Adrenal gland (tissue), 9 donors: ENCODE measurements at regions not wholly inside any gene's neighbourhood (a gene's known extent, or its start where the extent isn't known, plus 50 kb on each side); places are given as distances from the start of the nearest gene placed in this dataset.
"Not testable (repeated sequence)": the region's sequence is repeated elsewhere in the genome, so short reads cannot be mapped to it uniquely, and the experiment has no call there.

Experiments
- DNase-seq, 7 donors: peaks; one replicate each; pipeline ENCODE4 v3.0.0-alpha.2; 2019 to 2020
- H3K27ac ChIP-seq, 5 donors: fragments of 200-600 bp; sonication (generic) in 4 of 5; 1 replicate in 3 of 5; 2 replicates in 2 of 5; pipeline versions ENCODE4 v1.5.1 to v1.8.0; 2016 to 2020; ENCODE audit warnings: mild to moderate bottlenecking in 1 of 5
- H3K27me3 ChIP-seq: fragments of 200-600 bp; 2 replicates; pipeline ENCODE4 v1.8.0; 2021
- H3K36me3 ChIP-seq, 2 donors: fragments of 200-600 bp; replicated peaks in 1 of 2; 1 replicate in 1 of 2; 2 replicates in 1 of 2; pipeline versions ENCODE4 v1.5.1 to v1.8.0; 2018 to 2022
- H3K4me1 ChIP-seq, 2 donors: fragments of 200-600 bp; replicated peaks in 1 of 2; 1 replicate in 1 of 2; 2 replicates in 1 of 2; pipeline versions ENCODE4 v1.5.1 to v1.8.0; 2018 to 2021
- H3K4me3 ChIP-seq, 4 donors: fragments of 200-600 bp; sonication (generic) in 3 of 4; one replicate each; pipeline ENCODE4 v1.5.1; 2016 to 2018
- H3K9me3 ChIP-seq, 3 donors: fragments of 200-600 bp; sonication (generic) in 1 of 3; replicated peaks in 1 of 3; 1 replicate in 2 of 3; 2 replicates in 1 of 3; pipeline versions ENCODE4 v1.5.1 to v1.8.0; 2016 to 2021
- POLR2A ChIP-seq, 2 donors: fragments of 450-650 bp; IDR thresholded peaks; one replicate each; pipeline ENCODE4 v1.6.1; 2017; ENCODE audit warnings: antibody characterized with exemption in 2 of 2, mild to moderate bottlenecking in 2 of 2, moderate library complexity in 1 of 2
- WGBS, 4 donors: extraction: QIAGEN DNeasy Blood & Tissue Kit in 2 of 4; methylation state at CpG; one replicate each; pipeline versions ENCODE4 v1.1.5 to v1.1.7; 2013 to 2017; 5-methylcytosine and 5-hydroxymethylcytosine counted together
- intact Hi-C, 2 donors: fragments of 100-400 bp; cut with DNase I; formaldehyde crosslinking; loops; one replicate each; pipeline versions ENCODE4 v1.14.1 to v1.15.0; 2022 to 2023
- TF ChIP-seq, protein P1 (sequence below), 6 experiments: fragments of 450-650 bp in 4 of 6; fragments of 200-600 bp in 2 of 6; sonication (generic) in 1 of 6; IDR thresholded peaks; 1 replicate in 5 of 6; 2 replicates in 1 of 6; pipeline versions ENCODE4 v1.5.1 to v1.8.0; 2016 to 2021; ENCODE audit warnings: antibody characterized with exemption in 6 of 6, mild to moderate bottlenecking in 2 of 6, moderate library complexity in 1 of 6
- donor health status: healthy with polysubstance abuse.
- donor health status: Bipolar disorder and iron deficiency.
- donor health status: DM: yes; HTN: yes; CAD: no.
- donor health status: DM: no; HTN: no; CAD: no.
- donor health status: DM: no; HTN: no; CAD: no.

DNA sequence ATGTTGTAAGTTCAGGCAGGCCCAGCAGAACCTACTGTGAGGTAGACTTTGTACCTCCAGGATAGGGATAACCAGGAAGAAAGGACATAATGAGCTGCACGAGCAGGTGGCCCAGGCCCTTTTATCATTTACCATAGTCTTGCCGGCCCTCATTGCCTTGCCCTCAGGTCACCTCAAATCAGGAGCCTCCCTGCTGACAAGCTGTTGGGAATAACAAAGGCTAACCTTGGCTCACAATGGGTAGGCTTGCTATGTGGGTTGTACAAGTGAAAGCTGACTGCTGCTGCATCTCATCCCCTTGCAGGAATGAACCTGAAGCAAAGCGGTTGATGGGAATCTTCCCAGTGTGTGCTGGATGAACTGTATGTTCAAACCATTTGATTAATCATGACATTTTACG, 159.5 kb upstream of the ACTBL2 start:
- no peaks in the 10 kb centered on the region for H3K27me3 ChIP-seq
- H3K27ac ChIP-seq, result no peak overlapping the region
- no peaks in the 10 kb centered on the region for H3K36me3 ChIP-seq
- H3K4me1 ChIP-seq, result no peaks in the 10 kb centered on the region
- H3K4me3 ChIP-seq, result no peak overlapping the region
- TF ChIP-seq, protein P1, sequence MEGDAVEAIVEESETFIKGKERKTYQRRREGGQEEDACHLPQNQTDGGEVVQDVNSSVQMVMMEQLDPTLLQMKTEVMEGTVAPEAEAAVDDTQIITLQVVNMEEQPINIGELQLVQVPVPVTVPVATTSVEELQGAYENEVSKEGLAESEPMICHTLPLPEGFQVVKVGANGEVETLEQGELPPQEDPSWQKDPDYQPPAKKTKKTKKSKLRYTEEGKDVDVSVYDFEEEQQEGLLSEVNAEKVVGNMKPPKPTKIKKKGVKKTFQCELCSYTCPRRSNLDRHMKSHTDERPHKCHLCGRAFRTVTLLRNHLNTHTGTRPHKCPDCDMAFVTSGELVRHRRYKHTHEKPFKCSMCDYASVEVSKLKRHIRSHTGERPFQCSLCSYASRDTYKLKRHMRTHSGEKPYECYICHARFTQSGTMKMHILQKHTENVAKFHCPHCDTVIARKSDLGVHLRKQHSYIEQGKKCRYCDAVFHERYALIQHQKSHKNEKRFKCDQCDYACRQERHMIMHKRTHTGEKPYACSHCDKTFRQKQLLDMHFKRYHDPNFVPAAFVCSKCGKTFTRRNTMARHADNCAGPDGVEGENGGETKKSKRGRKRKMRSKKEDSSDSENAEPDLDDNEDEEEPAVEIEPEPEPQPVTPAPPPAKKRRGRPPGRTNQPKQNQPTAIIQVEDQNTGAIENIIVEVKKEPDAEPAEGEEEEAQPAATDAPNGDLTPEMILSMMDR (IDR thresholded peaks at IDR 0.05), result no peak
- no peak for TF ChIP-seq POLR2A (IDR thresholded peaks at IDR 0.05)
- intact Hi-C loops, result no loop called here
- DNase-seq, result no peak
- 86 to 94% (median 89%) methylated on average over 4 of the region's 4 CpGs for WGBS, 4 donors
- no peaks in the 10 kb centered on the region for H3K9me3 ChIP-seq

DNA sequence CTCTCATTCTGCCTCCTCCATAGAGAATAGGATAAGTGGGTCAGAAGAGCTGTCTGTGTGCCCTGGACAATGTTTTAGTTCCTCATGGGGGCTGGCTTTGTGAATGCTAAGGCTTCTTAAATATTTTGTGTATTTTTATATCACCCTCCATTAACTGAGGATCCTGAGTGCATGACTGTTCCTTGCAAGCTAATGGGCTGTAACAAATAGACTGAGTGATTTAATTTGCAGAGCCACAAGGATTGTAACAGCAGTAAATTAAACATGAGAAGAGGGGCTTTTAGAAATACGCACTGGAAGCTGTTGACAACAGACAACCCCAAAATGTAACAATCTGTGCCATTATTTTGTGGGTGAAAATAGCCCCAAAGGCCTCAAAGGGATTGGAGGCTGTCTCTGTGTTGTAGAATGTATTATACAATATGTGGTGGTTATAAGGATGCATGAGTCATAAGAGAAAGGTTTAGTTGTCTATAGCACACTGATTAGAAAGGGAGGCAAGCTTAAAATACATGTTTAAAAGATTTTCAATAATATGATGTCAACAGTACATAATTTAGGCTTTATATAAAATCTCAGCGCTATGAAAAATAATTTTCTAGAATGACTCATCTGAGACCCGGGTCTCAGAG, 152.7 kb upstream of the ACTBL2 start:
- 82 to 95% (median 88%) methylated on average over 3 of the region's 3 CpGs for WGBS, 4 donors
- no peak for DNase-seq
- Histone ChIP-seq H3K27me3 (no peaks in the 10 kb centered on the region), H3K9me3 (no peaks in the 10 kb centered on the region), H3K4me1 (no peaks in the 10 kb centered on the region), H3K27ac (no peak overlapping the region), H3K4me3 (no peak overlapping the region), H3K36me3 (no peaks in the 10 kb centered on the region)
- no peak for TF ChIP-seq POLR2A (IDR thresholded peaks at IDR 0.05)
- TF ChIP-seq, protein P1 (IDR thresholded peaks at IDR 0.05), result no peak
- intact Hi-C loops, result no loop called here

GRCh38 chr5:57632937-57633336, 150.3 kb upstream of the ACTBL2 start:
- no peak overlapping the region for H3K27ac ChIP-seq
- H3K36me3 ChIP-seq, result no peaks in the 10 kb centered on the region
- H3K4me3 ChIP-seq, result no peak overlapping the region
- 76 to 81% (median 79%) methylated on average over 1 of the region's 1 CpG for WGBS, 4 donors
- no peak for DNase-seq
- H3K27me3 ChIP-seq, result no peaks in the 10 kb centered on the region
- intact Hi-C loops, result loop anchor here in 1 of 2 donors (5.0 kb wide), 1 partner anchor 311 kb away; no protein-coding TSS in a partner anchor
- TF ChIP-seq, protein P1 (IDR thresholded peaks at IDR 0.05), result no peak
- TF ChIP-seq POLR2A (IDR thresholded peaks at IDR 0.05), result no peak
- H3K4me1 ChIP-seq, result no peaks in the 10 kb centered on the region
- no peaks in the 10 kb centered on the region for H3K9me3 ChIP-seq

- not testable (repeated sequence) for H3K4me3 ChIP-seq, H3K4me1 ChIP-seq, H3K27me3 ChIP-seq, H3K27ac ChIP-seq, H3K9me3 ChIP-seq, H3K36me3 ChIP-seq, DNase-seq
- intact Hi-C loops, result loop anchor here in 1 of 2 donors (5.0 kb wide), 1 partner anchor 309 kb away; no protein-coding TSS in a partner anchor
These were observed 148.5 kb upstream of the ACTBL2 start for GRCh38 chr5:57631139-57631538.

DNA sequence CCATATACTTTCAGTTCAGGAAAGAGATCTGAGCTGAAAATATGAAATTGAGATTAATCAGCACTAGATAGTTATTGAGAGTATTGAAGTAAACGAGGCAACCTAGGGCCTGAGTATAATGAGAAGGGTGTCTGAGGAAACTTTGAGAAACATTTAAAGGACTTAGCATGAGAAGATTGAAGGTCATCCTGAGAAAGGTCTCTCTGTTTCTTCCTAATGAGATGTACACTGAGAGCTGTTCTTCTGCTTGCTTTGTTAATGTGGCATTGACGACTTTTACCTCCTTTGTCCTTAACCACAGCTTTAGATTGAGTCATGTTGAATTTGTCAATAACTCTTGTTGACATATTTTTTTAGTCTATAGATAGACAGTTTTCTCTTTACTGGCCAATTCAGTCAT, 145.1 kb upstream of the ACTBL2 start:
- WGBS, 4 donors, result 76 to 87% (median 83%) methylated on average over 2 of the region's 2 CpGs
- no peak for DNase-seq
- Histone ChIP-seq H3K27ac (no peak overlapping the region), H3K4me1 (no peaks in the 10 kb centered on the region), H3K27me3 (no peaks in the 10 kb centered on the region), H3K36me3 (no peaks in the 10 kb centered on the region), H3K9me3 (no peaks in the 10 kb centered on the region), H3K4me3 (no peak overlapping the region)
- TF ChIP-seq POLR2A (IDR thresholded peaks at IDR 0.05), result no peak
- TF ChIP-seq, protein P1 (IDR thresholded peaks at IDR 0.05), result no peak
- intact Hi-C loops, result no loop called here
